ENCODE measurements at regions not wholly inside any gene's neighbourhood (a gene's known extent, or its start where the extent isn't known, plus 50 kb on each side); places are given as distances from the start of the nearest gene placed in this dataset.
A peak's percentile ranks its signal among the peaks of the same experiment; 100 is the strongest.
"Not testable (repeated sequence)": the region's sequence is repeated elsewhere in the genome, so short reads cannot be mapped to it uniquely, and the experiment has no call there.

DNA sequence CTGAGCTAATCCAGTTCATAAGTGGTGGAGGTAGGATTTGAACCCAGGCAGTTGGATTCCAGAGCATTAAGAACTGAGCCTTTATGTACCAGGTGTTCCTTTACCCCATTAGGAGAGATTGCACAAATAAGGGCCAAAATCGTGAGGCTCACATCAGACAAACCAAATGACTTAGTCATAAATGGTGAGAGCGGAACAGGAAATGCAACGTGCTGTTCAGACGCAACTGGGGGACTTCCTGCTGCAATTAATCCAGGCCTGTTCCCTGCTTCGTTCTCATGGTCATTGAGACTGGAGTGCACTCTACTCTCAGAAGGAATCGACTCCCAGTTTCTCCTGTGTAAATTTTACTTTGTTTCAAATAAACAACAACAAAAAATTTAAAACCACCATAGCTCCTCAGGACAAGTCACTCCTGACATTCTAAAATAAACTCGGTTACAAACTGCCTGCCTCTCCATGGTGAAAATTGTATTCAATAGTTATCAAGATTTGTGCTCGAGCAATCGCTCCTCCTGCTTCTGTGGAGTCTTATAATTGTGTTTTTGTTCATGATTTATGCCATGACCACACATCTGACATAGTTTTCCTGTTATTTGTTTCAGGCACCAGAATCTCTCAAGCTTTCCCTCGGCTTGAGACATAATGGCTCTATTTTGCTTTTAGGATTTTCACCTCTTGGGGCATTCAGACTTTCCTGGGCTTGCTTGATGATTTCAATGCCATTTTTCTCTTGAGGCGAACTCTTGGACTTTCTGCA lies 115.3 kb upstream of the BMPER start:
- DNase-seq, result no peak

DNA sequence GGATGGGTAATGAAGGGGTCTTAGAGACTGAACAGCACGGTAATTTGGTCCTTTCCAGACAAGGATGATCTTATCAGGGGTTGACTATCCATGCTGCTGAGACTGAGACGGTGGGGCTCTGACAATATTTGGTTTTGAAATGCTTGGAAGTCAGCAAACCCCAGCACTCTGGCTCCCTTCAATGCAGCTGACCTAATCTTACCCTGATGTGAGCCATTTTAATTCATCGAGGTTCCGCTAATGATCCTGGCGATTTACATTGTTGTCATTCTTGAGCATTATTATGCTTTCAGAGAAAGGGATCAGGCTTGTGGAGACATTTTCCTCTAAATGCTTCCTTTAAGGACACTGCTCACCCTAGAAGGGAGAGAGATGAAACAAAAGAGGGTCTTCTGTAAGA lies 114.6 kb upstream of the BMPER start:
- no peak for DNase-seq

DNA sequence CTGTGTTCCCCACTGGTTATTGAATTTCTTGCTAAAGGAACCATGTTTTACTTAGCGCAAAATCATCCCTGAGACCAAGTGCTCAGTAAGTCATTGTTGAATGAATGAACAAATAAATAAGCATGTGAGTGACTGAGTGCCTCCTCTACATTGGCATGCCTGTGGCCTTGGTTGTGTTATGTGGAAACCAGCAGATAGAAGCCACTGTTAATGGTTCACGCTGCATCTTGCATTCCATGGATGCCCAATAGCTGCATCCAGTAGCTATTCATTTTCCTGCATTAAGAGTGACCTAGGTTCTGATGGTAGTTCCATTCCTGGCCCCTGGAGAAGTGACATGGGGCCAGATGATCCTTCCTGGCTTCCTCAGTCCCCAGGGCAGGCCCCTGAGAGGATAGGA lies 113.3 kb upstream of the BMPER start:
- no peak for DNase-seq

DNA sequence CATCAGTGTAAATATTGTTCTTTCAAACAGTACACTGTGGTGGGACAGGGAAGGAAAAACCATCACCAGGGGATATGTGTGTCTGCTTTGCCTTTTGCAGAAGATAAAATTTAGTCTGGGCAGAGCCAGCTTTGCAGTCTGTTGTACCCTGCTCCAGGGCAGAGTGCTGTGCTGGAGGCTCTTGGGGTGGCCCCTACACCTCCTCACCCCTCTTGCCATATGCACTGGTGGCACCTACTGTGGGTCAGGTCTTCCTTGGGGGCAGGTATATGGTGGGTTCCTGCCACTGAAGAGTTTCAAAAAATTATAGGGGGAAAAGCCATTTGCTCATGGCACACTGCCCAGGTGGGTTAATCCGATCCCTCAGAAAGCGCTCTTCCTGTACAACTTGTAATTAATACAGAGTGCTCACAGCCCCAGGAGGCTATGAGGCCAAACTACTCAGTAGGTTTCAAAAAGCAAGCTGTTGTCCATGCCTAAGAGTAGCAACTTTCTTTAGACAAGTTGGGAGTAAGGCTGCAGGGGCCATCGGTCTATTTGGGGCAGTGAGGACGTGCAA lies 112.7 kb upstream of the BMPER start:
- DNase-seq, result no peak

DNA sequence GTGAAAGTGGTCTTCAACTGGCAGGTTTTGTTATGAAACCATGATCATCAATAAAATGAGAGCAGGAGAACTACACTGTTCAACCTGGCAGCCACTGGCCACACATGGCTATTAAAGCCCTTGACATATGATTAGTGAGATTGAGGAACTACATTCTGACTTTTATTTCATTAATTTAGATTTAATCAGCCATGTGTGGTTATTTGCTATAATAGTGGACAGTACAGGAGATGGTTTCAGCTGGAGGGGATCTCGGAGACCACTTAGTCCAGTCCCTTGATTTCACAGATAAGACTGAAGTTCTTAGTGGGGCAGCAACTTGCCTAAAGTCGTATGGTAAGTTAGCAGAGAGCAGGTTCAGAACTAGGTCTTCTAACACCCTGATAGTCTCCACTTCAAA lies 111.7 kb upstream of the BMPER start:
- no peak for DNase-seq

DNA sequence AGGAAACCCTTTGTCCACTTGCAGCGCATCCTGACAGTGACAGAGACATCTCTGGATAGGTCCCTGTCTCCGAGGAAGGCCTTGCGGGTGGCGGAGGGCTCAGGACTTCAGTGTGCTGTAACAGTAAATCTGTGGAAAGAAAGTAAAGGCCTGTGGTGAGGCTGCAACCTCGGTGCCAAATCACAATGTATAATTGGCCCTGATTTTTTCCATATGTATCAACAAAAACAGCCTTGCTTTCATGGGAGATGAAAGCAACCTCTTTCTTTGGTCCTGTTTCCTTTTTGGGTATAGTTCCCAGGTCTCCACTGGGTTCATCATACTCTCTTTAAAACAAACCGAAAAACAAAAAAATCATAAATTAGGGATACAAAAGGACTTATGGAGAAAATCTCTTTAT lies 110.9 kb upstream of the BMPER start:
- DNase-seq, result no peak

DNA sequence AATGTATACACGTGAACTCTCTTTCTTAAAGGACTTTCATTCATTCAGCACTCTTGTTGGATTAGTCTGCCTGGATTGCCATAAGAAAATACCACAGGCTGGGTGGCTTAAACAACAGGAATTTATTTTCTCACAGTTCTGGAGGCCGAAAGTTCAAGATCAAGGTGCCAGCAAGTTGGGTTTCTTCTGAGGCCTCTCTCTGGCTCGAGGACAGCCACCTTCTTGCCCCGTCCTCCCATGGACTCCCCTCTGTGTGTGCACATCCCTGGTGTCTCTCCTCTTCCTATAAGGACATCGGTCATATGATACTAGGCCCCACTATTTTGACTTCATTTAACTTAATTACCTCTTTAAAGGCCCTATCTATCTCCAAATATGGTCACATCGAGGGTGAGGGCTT lies 110.4 kb upstream of the BMPER start:
- DNase-seq, result no peak

DNA sequence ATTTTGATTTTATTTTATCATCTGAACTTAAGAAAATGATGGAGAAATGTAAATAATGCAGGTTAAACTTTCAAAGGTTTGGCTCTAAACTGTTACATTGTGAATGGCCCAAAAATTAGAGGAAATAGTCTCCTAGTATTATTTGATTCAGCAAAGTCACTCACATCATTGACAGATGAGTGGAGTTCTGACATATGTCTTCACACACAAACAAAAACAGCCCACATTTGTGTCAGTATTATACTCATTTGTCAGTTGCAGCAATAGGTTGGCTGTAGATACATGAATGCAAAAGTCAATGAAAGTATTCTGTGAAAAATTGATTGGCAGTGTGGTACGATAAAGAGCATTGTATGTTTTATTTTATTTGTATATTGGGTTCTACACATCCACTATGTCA lies 108.8 kb upstream of the BMPER start:
- DNase-seq, result no peak

DNA sequence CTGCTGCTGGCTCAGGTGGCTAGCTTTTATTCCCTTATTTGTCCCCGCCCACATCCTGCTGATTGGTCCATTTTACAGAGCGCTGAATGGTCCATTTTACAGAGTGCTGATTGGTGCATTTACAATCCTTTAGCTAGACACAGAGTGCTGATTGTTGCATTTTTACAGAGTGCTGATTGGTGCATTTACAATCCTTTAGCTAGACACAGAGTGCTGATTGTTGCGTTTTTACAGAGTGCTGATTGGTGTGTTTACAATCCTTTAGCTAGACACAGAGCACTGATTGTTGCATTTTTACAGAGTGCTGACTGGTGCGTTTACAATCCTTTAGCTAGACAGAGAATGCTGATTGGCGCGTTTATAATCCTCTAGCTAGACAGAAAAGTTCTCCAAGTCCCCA lies 107.8 kb upstream of the BMPER start:
- not testable (repeated sequence) for DNase-seq

DNA sequence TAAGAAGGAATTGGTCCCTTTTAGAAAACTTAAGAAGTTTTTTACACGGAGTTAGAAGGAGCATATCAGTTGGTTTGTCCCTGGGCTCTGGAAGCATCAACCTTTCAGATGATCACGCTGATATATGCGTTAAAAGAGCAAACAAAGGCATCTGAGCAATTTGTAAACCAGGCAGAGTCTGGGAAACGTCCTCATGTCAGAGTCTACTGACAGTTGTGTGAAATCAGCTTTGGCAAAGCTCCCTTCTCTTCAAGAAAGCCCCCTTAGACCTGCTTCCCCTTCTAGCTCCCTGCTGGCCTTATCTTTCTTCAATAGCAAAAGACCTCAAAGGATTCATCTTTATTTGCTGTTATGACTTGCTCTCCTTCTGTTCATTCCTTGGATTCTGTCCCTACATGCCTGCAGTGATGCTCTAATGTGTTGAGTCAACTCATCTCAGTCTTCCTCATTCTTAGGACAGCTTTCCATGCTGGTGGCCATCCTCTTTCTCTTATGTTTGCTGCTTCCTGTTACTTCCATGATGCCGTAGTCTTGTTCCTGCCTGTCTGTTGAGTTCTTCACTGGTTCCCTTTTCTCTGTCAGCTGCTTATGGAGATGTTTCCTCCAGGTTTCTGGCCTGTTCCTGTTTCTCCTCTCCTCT lies 106.5 kb upstream of the BMPER start:
- no peak for DNase-seq

DNA sequence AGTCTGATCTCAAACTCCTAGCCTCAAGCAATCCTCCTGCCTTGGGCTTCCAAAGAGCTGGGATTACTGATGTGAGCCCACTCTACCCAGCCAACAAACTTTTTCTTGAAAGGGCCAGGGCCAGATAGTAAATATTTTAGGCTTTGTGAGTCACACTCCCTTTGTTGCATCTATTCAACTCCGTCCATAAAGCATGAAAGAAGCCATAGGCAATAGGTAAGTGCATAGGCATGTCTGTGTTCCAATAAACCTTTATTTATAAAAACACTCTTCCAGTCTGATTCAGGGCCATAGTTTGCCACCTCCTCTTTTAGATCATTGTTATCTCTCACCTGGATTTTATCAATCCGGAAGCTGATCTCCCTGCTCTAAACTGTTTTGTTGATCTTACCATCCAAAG lies 105.6 kb upstream of the BMPER start:
- no peak for DNase-seq

DNA sequence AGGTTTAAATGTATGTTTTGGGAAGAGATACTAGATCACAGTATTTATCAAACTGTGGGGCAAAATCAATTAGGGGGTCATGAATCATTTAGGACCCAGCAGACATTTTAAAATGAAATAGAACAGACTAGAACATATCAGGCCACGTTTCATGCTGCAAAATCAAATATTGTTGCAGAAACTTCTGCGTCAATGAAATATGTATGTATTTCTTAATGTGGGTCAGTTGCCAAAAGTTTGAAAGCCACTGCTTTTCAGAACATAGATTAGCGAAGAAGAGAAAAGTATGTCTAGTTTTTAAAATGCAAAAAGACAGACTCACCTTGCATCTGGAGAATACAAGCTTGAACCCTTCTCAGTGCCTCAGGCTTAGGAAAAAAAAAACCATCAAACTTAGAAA lies 102.7 kb upstream of the BMPER start:
- no peak for DNase-seq

DNA sequence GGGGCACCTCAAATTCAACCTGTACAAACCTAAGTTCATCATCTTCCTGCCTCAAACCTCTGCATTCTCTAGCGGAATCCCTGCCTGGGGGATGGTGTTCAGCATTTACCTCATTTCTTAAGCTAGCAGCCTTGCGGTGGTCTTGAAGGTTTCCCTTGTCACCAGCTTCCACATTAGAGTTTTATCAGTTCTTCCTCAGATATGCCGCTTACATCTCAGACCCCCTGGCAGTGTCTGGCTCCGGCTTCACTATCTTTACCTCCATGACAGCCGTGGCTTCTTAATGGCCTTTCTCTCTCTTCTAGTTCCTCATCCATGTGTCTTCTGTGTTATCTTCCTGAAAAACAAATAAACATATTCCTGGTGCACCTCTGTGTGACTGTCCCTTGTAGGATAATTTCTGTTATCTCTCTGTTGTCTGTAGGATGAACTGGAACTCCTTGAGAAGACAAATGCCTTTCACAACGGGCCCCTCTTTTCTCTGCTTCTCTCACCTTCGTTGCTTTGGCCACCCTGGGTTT lies 101.1 kb upstream of the BMPER start:
- DNase-seq, result no peak

DNA sequence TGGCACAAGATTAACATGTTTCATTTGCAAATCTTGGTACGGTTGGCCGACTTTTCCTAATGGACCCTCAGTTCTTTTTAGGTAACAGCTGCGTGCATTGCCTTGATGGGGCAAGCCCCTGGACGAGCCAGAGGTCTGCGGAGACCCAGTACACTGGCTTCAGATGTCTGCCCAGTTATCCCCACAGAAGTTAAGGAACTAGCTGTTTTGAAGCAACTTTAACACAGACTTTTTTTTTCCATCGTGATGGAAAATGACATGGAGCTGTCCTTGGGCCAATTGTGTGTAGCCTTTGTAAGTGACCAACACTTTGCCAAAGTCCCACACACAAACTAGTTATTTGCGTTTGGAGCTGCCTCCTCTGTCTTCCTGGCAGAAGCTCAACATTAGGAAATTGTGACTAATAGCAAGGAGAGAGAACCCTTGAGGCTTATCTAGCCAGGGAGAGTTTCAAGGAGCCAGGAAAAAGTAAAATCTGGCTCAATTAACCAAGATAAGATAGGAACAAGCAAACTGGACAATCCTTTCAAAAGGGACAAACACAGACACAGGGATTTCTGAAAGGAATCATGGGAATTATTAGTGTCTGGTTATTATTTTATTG lies 99.6 kb upstream of the BMPER start:
- peak; percentile 43 for DNase-seq

DNA sequence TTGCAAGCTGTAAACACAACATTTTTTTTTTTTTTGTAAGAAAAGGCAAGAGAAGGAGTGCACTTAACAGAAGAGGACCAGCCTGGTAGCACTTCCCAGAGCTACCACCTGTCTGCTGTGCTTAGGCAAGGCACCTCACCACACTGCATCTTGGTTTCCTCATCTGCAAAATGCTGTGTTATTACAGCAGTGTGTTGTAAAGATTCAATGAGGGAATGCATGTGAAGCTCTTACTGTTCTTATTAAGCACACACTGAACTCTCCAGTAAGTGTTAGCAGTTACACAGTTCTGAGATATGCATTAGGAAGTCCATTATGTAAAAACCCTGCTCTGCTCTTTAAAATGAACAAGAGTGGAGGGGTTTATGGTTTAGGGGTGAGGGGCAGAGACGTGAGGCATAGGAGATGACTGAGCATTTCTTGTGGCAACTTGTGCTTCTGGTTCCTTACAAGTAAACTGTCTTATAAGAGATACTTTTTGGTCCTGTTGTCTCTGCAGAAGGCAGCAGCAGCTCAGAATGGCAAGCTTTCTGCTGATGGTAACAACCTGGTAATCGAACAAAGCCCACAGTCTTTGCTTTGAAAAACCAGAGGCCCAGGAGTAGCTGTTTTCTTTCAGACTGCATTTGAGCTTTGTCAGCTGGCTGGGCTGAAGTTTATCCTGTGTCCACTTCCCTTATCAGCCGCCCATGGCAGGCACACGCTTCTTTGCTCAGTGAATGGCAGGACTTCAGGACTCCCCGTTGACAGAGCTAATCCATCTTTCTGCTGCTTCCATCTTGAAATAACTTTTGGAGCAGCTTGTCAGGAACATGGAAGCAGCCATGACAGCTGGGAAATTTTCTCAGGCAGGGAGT lies 98.8 kb upstream of the BMPER start:
- no peak for DNase-seq

DNA sequence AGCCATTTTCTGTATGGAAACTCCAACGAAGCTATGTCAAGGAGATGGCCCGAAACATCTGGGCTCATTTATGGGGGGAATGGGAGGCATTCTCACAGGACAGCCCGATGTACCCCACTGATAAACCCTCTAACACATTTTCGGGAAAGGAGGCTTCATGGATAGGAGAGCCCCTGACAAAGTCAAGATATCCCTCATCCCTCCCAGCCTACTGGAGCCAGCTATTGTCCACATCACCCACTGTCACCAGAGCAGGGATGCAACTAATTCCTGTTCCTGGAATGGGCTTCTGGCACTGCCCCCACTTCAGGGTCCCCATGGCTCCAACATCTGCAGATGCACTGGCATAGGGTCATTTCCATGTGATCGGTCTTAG lies 98.2 kb upstream of the BMPER start:
- no peak for DNase-seq

DNA sequence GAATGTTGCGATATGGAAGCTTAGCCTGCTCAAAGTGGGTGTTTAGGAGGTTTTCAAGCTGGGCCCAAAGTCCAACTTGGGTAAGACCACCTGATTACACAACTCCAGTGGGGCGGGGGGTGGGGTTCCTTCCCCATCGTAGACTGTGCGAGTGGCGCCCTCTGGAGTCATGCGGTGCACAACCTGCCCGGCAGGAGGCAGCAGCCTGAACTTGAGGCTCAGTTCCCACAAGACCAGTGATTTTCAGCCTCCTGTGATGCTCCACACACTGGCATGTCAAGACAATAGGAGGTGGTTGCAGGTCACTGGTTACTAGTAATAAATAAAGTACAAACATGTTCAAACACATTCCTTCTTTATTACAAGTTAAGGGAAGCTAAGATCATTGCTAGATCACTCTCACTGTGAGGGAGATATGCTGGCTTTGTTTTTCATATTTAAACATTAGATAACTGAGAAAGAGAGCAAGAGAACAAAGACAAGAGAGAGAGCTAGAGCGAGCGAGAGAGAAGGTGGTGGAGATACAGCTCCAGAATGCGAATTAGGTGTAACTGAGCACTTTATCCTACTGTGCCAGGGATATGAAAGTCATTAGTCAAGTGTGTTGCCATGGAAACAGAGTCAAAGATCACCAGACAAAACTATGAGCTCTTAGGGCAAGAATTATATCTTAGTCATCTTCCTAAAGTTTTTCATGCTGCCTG lies 97.4 kb upstream of the BMPER start:
- DNase-seq, result peak; percentile 76

DNA sequence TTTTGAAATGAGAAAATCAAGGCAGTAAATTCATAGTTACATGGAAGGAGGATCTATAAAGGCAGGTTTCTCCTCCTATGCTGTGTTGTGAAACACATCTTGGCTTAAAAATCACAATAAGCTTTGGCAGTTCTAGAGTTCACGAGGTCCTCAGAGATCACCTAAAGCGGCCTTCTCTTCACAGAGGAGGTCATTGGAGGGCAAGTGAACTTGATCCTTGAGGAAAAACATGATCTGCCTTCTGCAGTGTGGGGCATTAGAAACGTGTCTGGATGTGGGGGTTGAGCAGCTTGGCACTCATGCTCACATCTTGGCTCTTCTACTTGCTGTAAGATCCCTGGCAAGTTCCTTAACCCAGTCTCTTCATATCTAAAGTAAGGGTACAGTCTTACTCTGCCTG lies 96.1 kb upstream of the BMPER start:
- DNase-seq, result no peak

DNA sequence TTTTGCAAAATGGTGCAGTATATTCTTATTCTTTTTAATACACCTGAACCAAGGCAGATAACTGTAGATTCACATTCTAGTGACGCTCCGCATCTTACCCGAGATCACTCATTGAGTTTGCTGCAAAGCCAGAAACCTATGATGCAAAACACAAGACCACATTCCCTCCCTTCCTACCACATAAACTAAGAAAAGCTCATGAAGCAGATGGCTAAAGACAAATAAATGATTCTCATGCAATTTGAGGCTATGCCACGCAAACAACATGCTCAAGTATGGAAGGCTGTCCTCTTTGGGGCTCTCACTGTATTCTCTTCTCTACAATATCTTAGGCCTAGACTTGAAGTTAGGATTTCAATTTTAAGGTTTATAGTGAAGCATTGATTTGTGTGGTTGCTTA lies 95.0 kb upstream of the BMPER start:
- no peak for DNase-seq

DNA sequence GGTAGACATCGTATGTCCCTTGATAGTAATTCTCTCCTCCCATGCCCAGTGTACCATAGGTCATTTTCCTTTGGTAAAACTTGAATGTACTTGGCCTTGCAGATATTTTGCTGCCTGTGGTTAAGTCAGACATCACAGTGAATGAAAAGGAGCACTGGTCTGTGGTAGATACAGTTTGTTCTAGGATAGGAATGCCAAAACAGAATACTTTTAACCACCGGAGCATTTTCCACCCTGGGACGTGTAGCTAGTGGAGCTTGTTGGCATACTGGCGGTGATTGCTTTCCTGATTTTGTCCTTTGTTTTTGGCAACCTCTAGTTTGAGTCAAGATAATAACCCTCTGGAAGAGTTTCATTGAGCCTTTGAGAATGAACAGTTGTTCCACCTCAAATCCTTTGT lies 92.0 kb upstream of the BMPER start:
- DNase-seq, result no peak

DNA sequence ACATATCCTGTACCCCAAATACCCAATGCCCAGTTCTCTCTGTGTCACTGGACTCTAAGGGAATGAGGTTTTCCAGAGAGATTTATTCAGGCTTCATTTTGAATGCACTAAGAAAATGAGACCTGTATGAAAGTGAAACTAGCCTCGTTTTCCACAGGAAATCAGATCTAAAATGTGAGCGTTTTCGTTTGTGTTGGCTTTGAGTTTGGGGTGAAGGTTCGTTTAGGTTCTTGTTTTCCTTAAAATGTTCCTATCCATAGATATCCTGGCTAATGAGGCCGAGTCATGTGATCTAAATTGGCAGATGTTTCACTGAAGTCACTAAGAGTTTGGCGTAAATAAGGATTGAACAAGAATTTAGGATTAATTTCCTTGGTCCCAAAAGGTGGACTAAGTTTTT lies 90.9 kb upstream of the BMPER start:
- no peak for DNase-seq

DNA sequence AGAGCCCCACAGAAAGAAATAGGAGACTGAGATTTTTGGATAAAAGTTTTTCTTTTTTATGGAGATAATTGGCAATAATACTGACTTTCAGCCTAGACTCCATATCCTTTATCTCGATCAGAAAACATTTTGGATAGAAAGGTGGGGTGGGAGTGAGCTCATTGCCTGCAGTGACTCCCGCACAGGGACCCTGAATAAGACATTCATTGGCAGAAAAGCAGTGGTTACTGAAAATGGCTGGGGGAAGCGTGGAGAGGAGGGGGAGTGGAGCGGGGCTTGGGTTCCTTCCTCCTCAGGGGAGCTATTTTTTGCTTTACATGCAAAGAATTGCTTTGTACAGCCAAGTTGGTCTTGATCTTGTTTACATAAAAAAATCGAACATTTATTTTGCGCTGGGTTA lies 90.4 kb upstream of the BMPER start:
- no peak for DNase-seq

Data from fibroblast of skin of abdomen (primary cell).